Prostate gland (tissue), 2 donors: ENCODE measurements at regions not wholly inside any gene's neighbourhood (a gene's known extent, or its start where the extent isn't known, plus 50 kb on each side); places are given as distances from the start of the nearest gene placed in this dataset.

Experiments used
- CTCF ChIP-seq, 4 experiments: fragments of 200-600 bp in 2 of 4; fragments of 450-650 bp in 2 of 4; sonication (generic) in 2 of 4; IDR thresholded peaks; 1 replicate in 3 of 4; 2 replicates in 1 of 4; pipeline ENCODE4 v1.5.1; 2016 to 2019; ENCODE audit warnings: antibody characterized with exemption in 4 of 4, mild to moderate bottlenecking in 2 of 4, moderate library complexity in 2 of 4
- POLR2A ChIP-seq: fragments of 450-650 bp; IDR thresholded peaks from one replicate; pipeline ENCODE4 v1.6.1; 2016; ENCODE audit warnings: antibody characterized with exemption, mild to moderate bottlenecking
- POLR2AphosphoS5 ChIP-seq: sonication (generic); formaldehyde crosslinking; IDR thresholded peaks from one replicate; pipeline ENCODE4 v1.6.1; 2017; ENCODE audit warnings: antibody characterized with exemption

GRCh38 chr12:34301251-34302130 lies 279.2 kb downstream of the ALG10 start:
- no peak for TF ChIP-seq POLR2A
- no peak for TF ChIP-seq CTCF (IDR thresholded peaks at IDR 0.05)
- TF ChIP-seq POLR2AphosphoS5 = no peak
